Stomach (tissue), 4 donors: ENCODE measurements at regions not wholly inside any gene's neighbourhood (a gene's known extent, or its start where the extent isn't known, plus 50 kb on each side); places are given as distances from the start of the nearest gene placed in this dataset.

Source experiments
- POLR2A ChIP-seq, 4 donors: fragments of 450-650 bp; IDR thresholded peaks; one replicate each; pipeline ENCODE4 v1.6.1; 2016; ENCODE audit warnings: antibody characterized with exemption in 4 of 4, control low read depth in 2 of 4, mild to moderate bottlenecking in 1 of 4, moderate library complexity in 1 of 4
- POLR2AphosphoS5 ChIP-seq, 3 donors: sonication (generic); formaldehyde crosslinking; IDR thresholded peaks; one replicate each; pipeline ENCODE4 v1.6.1; 2016; ENCODE audit warnings: antibody characterized with exemption in 3 of 3
- TF ChIP-seq, protein P1 (sequence below), 7 experiments: fragments of 450-650 bp in 4 of 7; fragments of 200-600 bp in 3 of 7; sonication (generic) in 3 of 7; IDR thresholded peaks; one replicate each; pipeline ENCODE4 v1.5.1; 2016 to 2019; ENCODE audit warnings: antibody characterized with exemption in 7 of 7, control low read depth in 2 of 7, mild to moderate bottlenecking in 1 of 7

DNA sequence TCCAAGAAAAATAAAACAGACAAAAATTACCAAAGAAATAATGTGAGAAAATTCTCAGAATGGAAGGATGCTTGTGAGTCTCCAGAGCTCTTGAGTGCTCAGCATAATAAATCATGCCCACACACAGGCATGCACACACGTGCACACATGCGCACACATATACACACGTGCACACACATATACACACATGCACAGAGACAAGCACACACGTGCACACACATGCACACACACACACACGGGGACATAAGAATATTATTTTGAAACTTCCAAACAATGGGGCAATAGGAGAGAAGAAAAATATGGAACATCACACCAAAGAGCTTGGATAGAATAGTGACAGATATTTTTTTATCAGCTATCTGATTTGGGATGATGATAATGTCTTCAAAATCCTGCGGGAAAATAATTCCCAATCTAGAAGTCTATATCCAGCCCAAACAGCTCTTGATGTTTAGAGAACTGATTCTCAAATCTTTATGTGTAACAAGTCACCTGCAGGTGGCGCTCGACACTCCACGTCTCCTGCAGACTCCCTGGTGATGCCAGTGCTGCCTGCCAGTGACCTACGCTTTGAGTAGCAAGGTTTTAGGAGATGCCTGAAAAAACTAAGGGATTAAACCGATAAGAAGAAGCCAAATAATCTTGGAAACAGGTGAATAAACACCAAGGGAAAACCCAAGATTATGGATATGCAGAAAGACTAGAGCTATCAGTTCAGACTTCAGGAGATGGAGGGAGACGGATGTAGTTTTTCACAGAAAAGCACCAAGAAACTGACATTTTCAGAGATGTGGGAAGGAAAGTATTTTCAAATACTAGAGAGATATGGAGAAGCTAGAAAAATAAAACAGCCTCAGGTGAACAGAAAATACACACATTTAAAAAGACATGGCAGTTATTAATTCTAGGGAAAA is 743.6 kb downstream of the ETS1 start:
- TF ChIP-seq, protein P1, sequence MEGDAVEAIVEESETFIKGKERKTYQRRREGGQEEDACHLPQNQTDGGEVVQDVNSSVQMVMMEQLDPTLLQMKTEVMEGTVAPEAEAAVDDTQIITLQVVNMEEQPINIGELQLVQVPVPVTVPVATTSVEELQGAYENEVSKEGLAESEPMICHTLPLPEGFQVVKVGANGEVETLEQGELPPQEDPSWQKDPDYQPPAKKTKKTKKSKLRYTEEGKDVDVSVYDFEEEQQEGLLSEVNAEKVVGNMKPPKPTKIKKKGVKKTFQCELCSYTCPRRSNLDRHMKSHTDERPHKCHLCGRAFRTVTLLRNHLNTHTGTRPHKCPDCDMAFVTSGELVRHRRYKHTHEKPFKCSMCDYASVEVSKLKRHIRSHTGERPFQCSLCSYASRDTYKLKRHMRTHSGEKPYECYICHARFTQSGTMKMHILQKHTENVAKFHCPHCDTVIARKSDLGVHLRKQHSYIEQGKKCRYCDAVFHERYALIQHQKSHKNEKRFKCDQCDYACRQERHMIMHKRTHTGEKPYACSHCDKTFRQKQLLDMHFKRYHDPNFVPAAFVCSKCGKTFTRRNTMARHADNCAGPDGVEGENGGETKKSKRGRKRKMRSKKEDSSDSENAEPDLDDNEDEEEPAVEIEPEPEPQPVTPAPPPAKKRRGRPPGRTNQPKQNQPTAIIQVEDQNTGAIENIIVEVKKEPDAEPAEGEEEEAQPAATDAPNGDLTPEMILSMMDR (IDR thresholded peaks at IDR 0.05), result peak in 4 of 7 experiments; percentile 3 to 51 (median 24)
- TF ChIP-seq POLR2A (IDR thresholded peaks at IDR 0.05), result no peak
- TF ChIP-seq POLR2AphosphoS5 (IDR thresholded peaks at IDR 0.05), result no peak
